Prostate gland (tissue), 2 donors: ENCODE measurements at regions not wholly inside any gene's neighbourhood (a gene's known extent, or its start where the extent isn't known, plus 50 kb on each side); places are given as distances from the start of the nearest gene placed in this dataset.

Source experiments
- DNase-seq: peaks from one replicate; pipeline ENCODE4 v3.0.0-alpha.2; 2019; ENCODE audit warnings: low spot score
- H3K27ac ChIP-seq, 2 donors: fragments of 200-600 bp; sonication (generic); 2 replicates each; pipeline ENCODE4 v1.5.1; 2017 to 2019
- H3K27me3 ChIP-seq: fragments of 200-600 bp; sonication (generic); replicated peaks from 2 replicates; pipeline ENCODE4 v1.5.1; 2019; ENCODE audit not compliant: insufficient read depth
- H3K36me3 ChIP-seq, 2 donors: fragments of 200-600 bp; sonication (generic); 1 replicate in 1 of 2; 2 replicates in 1 of 2; pipeline versions ENCODE4 v1.5.1 to v1.8.1; 2017 to 2019
- H3K4me1 ChIP-seq: fragments of 200-600 bp; sonication (generic); replicated peaks from 2 replicates; pipeline ENCODE4 v1.5.1; 2019
- H3K4me3 ChIP-seq, 2 donors: fragments of 200-600 bp; sonication (generic); 2 replicates each; pipeline ENCODE4 v1.5.1; 2017 to 2019
- H3K9me3 ChIP-seq: fragments of 200-600 bp; sonication (generic); 2 replicates; pipeline ENCODE4 v1.5.1; 2017
- CTCF ChIP-seq, 4 experiments: fragments of 200-600 bp in 2 of 4; fragments of 450-650 bp in 2 of 4; sonication (generic) in 2 of 4; IDR thresholded peaks; 1 replicate in 3 of 4; 2 replicates in 1 of 4; pipeline ENCODE4 v1.5.1; 2016 to 2019; ENCODE audit warnings: antibody characterized with exemption in 4 of 4, mild to moderate bottlenecking in 2 of 4, moderate library complexity in 2 of 4
- POLR2A ChIP-seq: fragments of 450-650 bp; IDR thresholded peaks from one replicate; pipeline ENCODE4 v1.6.1; 2016; ENCODE audit warnings: antibody characterized with exemption, mild to moderate bottlenecking
- POLR2AphosphoS5 ChIP-seq: sonication (generic); formaldehyde crosslinking; IDR thresholded peaks from one replicate; pipeline ENCODE4 v1.6.1; 2017; ENCODE audit warnings: antibody characterized with exemption
- WGBS: methylation state at CpG from one replicate; pipeline ENCODE4 v1.1.5; 2018; 5-methylcytosine and 5-hydroxymethylcytosine counted together
- intact Hi-C: fragments of 100-400 bp; cut with DNase I; formaldehyde crosslinking; loops from one replicate; pipeline ENCODE4 v1.14.2; 2022

- TF ChIP-seq CTCF (IDR thresholded peaks at IDR 0.05) (no peak), POLR2AphosphoS5 (no peak), POLR2A (no peak)
- Histone ChIP-seq H3K27ac (no peak overlapping the region), H3K4me3 (no peak overlapping the region), H3K27me3 (no peaks in the 10 kb centered on the region), H3K4me1 (no peaks in the 10 kb centered on the region), H3K9me3 (no peaks in the 10 kb centered on the region), H3K36me3 (no peaks in the 10 kb centered on the region)
- intact Hi-C loops = no loop called here
- DNase-seq = no peak
- 71% methylated on average over 1 of the region's 1 CpG for WGBS
Observed at GRCh38 chr1:221643404-221644144, 98.3 kb downstream of the DUSP10 start.

- no peaks in the 10 kb centered on the region for H3K27me3 ChIP-seq
- no peak for TF ChIP-seq CTCF (IDR thresholded peaks at IDR 0.05)
- no peak for TF ChIP-seq POLR2AphosphoS5
- no peak for TF ChIP-seq POLR2A
- no peak for DNase-seq
- H3K27ac ChIP-seq = no peak overlapping the region
- H3K4me1 ChIP-seq = no peaks in the 10 kb centered on the region
- H3K4me3 ChIP-seq = no peak overlapping the region
- intact Hi-C loops = no loop called here
- 50% methylated on average over 3 of the region's 3 CpGs for WGBS
- H3K9me3 ChIP-seq = no peaks in the 10 kb centered on the region
- no peaks in the 10 kb centered on the region for H3K36me3 ChIP-seq
Observed at GRCh38 chr1:221644145-221644448, 97.8 kb downstream of the DUSP10 start.

- no peaks in the 10 kb centered on the region for H3K4me1 ChIP-seq
- TF ChIP-seq POLR2AphosphoS5 (no peak), POLR2A (no peak), CTCF (IDR thresholded peaks at IDR 0.05) (no peak)
- 80% methylated on average over 2 of the region's 2 CpGs for WGBS
- intact Hi-C loops = no loop called here
- no peak for DNase-seq
- no peaks in the 10 kb centered on the region for H3K9me3 ChIP-seq
- no peaks in the 10 kb centered on the region for H3K27me3 ChIP-seq
- no peak overlapping the region for H3K4me3 ChIP-seq
- H3K36me3 ChIP-seq = no peaks in the 10 kb centered on the region
- no peak overlapping the region for H3K27ac ChIP-seq
Observed at GRCh38 chr1:221644663-221645258, 97.1 kb downstream of the DUSP10 start.

- no peak for DNase-seq
- WGBS = 78% methylated on average over 1 of the region's 1 CpG
- intact Hi-C loops = no loop called here
- Histone ChIP-seq H3K27me3 (no peaks in the 10 kb centered on the region), H3K27ac (no peak overlapping the region), H3K4me3 (no peak overlapping the region), H3K9me3 (no peaks in the 10 kb centered on the region), H3K4me1 (no peaks in the 10 kb centered on the region), H3K36me3 (no peaks in the 10 kb centered on the region)
- TF ChIP-seq POLR2A (no peak), CTCF (IDR thresholded peaks at IDR 0.05) (no peak), POLR2AphosphoS5 (no peak)
Observed at GRCh38 chr1:221648201-221648600, 93.7 kb downstream of the DUSP10 start.
